Hematopoietic multipotent progenitor cell treated with erythropoietin and hydrocortisone succinate and interleukin-3 and kit ligand, for 15 days (in vitro differentiated cells): ENCODE measurements at regions not wholly inside any gene's neighbourhood (a gene's known extent, or its start where the extent isn't known, plus 50 kb on each side); places are given as distances from the start of the nearest gene placed in this dataset.

Source experiments
- DNase-seq: peaks from one replicate; pipeline ENCODE4 v3.0.0-alpha.2; 2015; ENCODE audit warnings: low spot score

GRCh38 chr4:30600246-30601017 is 119.7 kb upstream of the PCDH7 start:
- DNase-seq = no peak

GRCh38 chr4:30601070-30601865 is 118.9 kb upstream of the PCDH7 start:
- no peak for DNase-seq

GRCh38 chr4:30605616-30606190 is 114.5 kb upstream of the PCDH7 start:
- DNase-seq = no peak

- no peak for DNase-seq
Measured at GRCh38 chr4:30610361-30610760, 109.8 kb upstream of the PCDH7 start.

- DNase-seq = no peak
Measured at GRCh38 chr4:30614771-30615170, 105.4 kb upstream of the PCDH7 start.

GRCh38 chr4:30616942-30617646 is 103.1 kb upstream of the PCDH7 start:
- no peak for DNase-seq

GRCh38 chr4:30617836-30618235 is 102.3 kb upstream of the PCDH7 start:
- DNase-seq = no peak

- DNase-seq = no peak
Measured at GRCh38 chr4:30619679-30620078, 100.5 kb upstream of the PCDH7 start.

- DNase-seq = no peak
Measured at GRCh38 chr4:30620711-30621110, 99.5 kb upstream of the PCDH7 start.

- no peak for DNase-seq
Measured at GRCh38 chr4:30630431-30630830, 89.7 kb upstream of the PCDH7 start.

- no peak for DNase-seq
Measured at GRCh38 chr4:30632751-30633150, 87.4 kb upstream of the PCDH7 start.

GRCh38 chr4:30641345-30641744 is 78.8 kb upstream of the PCDH7 start:
- DNase-seq = no peak

GRCh38 chr4:30642567-30642966 is 77.6 kb upstream of the PCDH7 start:
- DNase-seq = no peak

- no peak for DNase-seq
Measured at GRCh38 chr4:30653291-30653690, 66.9 kb upstream of the PCDH7 start.

- no peak for DNase-seq
Measured at GRCh38 chr4:30656828-30657227, 63.3 kb upstream of the PCDH7 start.

- DNase-seq = no peak
Measured at GRCh38 chr4:30667919-30668318, 52.2 kb upstream of the PCDH7 start.

- DNase-seq = no peak
Measured at GRCh38 chr4:30670206-30670605, 50.0 kb upstream of the PCDH7 start.
